Breast epithelium (tissue), 3 donors: ENCODE measurements at regions not wholly inside any gene's neighbourhood (a gene's known extent, or its start where the extent isn't known, plus 50 kb on each side); places are given as distances from the start of the nearest gene placed in this dataset.

Experiments
- CTCF ChIP-seq, 3 donors: fragments of 450-650 bp; IDR thresholded peaks; one replicate each; pipeline ENCODE4 v1.5.1; 2016 to 2017; ENCODE audit warnings: antibody characterized with exemption in 3 of 3, mild to moderate bottlenecking in 3 of 3, moderate library complexity in 3 of 3
- POLR2AphosphoS5 ChIP-seq, 3 donors: sonication (generic); formaldehyde crosslinking; IDR thresholded peaks; one replicate each; pipeline ENCODE4 v1.6.1; 2017; ENCODE audit warnings: antibody characterized with exemption in 3 of 3

GRCh38 chr15:62498278-62498677 lies 333.2 kb upstream of the C2CD4B start:
- TF ChIP-seq CTCF (IDR thresholded peaks at IDR 0.05) = no peak
- TF ChIP-seq POLR2AphosphoS5 (IDR thresholded peaks at IDR 0.05) = no peak
